NCI-H2171 (cell line): ENCODE measurements at regions not wholly inside any gene's neighbourhood (a gene's known extent, or its start where the extent isn't known, plus 50 kb on each side); places are given as distances from the start of the nearest gene placed in this dataset.

ENCODE experiments used
- DNase-seq: peaks from one replicate; lab custom pipeline; 2025; lab: John Stamatoyannopoulos, UW

DNA sequence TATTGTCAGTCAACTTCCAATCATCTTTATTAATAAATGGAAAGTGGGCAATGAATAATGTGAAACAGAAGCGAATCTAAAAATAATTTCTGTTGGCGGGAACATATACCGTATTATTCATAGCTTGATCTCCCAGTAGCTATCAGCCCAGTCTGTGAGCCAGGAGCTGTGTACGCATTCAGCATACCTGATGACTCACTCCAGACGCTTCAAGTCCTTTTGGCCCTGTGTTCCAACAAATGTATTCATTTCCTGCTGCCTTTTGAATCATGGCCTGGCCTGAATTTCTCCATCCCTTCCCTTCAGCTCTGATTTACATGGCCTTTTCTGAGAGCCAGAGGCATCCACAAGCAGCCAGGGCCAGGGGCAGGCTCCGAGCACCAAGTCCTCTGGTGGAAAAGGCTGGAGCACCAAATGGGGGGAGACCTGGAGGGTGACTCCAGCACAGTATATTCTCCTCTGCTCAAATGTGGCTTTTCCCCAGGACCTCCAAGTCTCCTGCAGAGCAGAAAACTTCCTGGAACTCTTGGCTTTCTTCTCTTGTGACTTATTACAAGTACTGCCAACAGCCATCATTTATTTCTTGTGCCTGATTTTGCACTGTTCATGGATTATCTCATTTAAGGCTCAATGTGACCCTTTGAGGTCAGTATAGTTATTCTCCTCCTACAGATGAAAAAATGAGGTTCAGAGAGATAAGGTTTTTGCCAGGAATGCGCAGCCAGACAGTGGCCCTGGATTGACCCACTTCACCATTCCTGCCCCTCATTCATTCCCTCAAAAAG is 108.7 kb downstream of the EN1 start:
- DNase-seq, result no peak

DNA sequence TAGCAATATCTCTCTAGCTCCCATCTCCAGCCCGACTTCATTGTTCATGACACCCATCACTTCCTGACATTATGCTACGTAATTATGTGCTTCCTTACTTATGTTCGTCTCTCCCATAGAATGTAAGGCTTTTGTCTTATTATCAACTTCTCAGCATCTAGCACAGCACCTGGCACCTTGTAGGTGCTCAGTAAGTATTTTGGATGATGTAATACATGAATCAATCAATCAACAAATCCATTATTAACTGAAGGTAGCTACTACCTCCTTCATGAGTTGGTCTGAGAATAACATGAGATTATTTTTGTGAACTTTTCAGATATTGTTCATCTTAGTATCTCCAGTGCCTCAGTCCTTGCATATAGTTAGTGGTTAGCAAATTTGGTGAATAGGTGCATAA is 109.3 kb downstream of the EN1 start:
- DNase-seq, result no peak

DNA sequence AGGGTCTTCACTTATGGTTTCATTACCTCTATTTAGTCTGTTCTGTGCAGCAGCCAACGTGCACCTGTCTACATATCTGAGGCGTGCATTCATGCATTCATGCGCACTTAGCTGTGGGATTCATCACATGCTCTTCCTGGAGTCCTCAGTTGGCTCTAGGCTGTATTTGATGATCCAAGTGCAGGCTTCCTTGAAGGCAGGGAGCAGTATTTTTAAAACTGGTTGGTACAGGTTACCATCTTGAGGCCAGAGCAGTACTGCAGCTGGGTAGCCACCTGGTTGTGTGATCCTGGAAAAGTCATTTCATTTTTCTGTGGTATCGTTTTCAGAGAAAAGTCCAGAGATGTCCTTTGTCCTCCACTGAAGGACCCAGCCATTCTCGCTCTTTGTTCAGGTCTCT is 109.8 kb downstream of the EN1 start:
- DNase-seq, result no peak

DNA sequence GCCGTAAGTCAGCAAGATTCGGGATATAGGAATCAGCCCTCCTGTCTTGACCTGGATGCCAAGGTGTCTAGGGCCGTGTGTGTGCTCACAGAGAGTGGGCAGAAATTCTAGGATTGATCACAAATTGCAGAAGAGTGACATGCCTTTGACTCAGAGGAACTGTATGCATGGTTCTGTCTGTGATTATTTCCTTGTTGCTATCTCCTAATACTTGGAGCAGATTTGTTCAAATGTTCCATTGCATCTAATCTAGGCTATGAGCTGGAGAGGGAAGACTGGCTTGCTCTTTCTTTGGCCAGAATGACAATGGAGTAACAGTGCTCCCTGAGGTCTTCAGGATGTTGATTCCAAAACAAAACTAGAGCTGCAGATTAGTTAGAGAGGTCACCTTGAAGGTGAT is 115.0 kb downstream of the EN1 start:
- DNase-seq, result no peak

DNA sequence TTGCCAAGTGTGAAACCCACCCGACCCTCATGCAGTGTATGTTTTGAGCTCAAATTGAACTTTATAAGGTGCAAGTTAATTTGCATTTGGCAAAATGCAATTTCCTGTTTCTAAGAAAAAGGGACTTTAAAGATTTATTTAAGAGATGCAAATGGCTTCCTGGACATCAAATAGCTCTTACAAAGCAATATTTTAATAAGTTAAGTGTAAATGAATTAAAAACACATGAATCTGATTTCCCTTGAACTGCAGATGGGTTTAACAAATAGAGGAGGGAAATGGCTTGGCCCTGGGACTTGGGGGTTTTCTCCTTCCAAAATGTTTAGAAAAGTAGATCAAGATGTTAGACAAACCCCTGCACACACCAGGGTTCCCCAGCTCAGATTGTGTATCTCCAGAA is 116.0 kb downstream of the EN1 start:
- no peak for DNase-seq

DNA sequence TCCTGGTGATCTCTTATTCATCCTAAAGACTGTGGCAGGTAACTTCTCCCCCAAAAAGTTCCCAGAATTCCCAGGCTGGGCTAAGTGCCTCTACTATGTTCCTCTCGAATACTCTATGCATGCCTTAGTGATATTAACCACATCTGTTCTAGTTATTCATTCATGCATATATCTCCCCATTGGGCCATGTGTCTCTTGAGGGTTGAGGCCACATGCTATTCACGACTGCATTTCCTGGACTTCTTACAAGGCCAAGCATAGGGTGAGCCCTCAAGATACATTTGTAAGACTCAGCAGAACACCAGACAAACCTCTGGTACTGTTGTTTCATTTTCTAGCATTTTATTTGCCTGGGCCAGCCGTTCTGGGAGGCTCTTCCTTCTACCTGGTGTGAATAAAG is 117.0 kb downstream of the EN1 start:
- DNase-seq, result no peak

DNA sequence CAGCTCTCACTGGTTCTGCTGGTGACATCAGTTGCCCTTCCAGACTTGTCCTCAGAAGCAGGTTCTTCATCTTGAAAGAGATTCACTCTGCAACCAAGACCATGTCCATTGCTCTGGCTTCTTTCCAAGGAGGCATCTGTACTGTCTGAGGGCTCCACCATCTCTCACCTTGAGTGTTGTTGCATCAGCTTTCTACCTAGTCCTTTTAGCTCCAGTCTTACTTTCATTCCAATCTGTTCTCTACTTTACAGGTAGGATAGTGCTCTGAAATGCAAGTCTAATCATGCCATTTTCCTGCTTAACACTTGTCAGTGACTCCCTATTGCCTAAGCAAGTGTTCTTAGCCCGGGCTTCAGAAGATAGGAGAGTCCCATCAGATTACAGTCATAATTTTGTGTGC is 117.7 kb downstream of the EN1 start:
- DNase-seq, result no peak

DNA sequence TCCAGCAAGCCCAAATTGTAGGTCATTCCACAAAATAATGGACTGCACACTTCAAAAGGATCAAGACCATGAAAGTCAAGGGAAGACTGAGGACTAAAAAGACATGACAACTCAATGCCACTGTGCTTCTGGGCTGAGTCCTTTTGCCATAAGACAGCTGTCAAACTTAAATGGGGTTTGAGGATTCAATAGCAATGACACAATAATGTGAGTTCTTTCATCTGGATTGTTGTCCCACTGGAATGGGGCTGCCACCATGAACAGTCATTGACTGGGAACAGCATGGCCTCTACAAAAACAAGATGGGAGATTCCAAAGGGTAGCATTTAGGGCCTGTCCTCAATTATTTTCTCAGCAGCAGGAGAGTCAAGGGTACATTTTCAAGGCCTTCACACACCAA is 118.5 kb downstream of the EN1 start:
- DNase-seq, result no peak

DNA sequence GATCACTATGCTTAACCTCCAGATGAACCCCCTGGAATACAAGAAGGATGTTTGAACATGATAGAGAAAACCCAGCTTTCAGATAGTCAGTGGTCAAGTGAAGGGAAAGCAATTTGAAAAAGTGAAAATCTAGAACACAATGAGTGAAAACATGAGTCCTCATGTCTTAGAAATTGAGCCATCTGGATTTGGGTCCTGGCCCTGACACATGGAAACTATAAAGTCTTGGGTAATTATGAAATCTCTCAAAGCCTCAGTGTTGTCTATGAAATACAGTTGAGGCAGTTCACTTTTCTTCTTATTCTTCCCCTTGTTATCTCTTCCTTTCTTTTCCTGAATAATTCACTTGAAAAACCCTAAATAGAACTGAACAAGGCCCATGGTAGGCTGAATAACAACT is 120.6 kb downstream of the EN1 start:
- DNase-seq, result no peak

DNA sequence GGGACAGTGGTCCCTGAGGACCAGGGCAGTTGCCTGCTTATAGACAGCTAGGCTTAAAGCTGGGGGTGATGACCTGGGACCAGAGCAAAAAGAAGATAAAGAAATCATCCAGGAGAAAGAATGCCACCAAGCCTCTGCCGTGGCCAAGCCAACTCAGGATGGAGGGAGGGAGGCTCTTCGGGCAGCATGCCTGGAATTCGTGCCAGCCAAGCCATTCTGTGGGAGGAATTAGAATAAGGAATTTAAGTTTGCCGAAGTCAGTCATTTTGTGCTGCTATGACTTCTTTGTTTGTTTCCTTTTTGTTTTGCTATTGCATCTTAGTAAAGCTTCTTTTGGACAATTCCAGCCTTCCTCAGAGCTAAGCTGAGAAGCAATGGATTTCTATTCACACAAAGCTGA is 124.1 kb downstream of the EN1 start:
- DNase-seq, result no peak

DNA sequence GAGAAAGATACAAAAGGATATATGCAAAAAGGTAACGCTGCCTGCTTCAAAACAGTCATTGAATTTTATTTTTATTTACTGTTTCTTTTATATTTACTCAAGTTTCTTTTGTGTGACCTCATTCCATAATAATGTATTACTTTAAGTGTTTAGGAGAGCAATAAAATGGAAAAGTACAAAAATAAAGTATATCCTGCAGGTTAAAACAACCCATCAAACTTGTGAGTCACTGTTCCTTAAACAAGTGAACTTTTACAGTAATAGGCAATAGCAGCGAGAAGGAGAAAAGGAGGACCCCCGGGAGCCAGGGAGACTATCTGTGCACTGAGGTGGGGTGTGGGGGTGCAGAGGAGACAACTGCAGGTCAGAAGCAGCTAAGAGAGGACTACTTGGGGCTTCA is 124.5 kb downstream of the EN1 start:
- no peak for DNase-seq

DNA sequence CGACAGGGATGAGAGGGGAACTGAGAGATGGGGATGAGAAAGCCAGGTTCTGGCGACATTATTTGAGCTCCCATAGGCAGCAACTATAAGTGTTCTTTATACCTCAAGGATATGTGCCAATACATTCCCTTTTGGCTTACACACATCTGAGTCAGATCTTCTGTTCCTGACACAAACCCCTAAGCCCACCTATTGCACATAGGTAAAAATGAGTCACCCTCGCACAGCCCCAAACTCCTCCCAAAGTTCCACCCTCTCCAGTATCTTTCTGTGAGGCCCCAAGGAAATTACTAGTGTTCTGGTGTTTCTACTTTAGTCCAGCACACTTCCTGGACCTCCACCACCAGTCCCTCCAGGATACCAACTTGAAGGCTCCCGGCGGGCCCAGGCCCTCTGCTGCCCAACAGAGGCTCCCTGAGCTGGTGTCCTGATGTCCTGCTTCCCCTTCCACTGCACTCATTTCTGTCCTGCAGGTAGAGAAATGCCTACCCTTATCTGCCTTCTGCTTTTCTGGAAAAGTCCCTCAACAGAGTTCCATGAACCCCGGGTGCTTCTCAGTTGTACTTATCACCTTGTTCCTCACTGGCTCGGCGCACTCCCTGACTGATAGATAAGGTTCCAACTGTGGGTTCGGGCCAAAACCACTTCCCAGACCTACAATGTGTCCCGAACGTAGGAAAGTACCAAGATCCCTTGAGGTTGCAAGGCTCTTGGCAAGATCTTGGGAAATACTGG is 125.5 kb downstream of the EN1 start:
- DNase-seq, result no peak

DNA sequence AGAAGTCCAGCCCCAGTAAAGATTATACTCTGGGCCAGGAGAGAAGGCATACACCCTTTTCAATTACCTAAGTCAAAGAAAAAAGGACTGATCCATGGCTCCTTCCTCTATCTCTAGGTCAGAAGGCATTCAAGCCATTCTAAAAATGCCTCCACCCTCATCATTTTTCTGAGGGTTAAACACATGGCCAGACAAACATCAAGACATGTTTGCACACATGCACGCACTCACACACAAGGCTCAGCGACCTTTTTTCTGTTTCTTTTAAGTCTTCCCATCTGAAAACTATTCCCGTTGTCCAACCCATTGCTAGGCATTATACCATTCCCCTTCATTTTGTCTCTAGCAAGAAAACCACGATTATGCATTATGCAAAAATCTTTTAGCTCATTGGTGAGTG is 126.6 kb downstream of the EN1 start:
- no peak for DNase-seq

DNA sequence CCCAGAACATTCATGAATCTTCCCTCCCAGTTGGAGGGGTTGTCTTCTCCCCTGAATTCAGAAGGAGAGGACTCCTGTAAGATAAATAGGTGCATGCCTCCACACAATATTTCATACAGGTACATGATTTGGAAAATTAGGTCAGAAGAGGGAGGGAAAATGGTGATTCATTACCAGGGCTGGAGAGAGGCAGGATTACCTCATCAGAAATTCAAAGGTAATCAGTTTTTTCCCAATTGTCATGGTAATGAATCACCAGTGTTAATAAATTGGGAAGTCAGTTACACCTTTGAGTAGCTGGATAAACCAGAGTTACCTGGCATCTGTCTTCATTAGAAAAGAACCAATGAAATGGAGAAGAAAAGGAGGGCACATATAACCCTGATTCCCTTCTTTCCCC is 128.5 kb downstream of the EN1 start:
- no peak for DNase-seq

DNA sequence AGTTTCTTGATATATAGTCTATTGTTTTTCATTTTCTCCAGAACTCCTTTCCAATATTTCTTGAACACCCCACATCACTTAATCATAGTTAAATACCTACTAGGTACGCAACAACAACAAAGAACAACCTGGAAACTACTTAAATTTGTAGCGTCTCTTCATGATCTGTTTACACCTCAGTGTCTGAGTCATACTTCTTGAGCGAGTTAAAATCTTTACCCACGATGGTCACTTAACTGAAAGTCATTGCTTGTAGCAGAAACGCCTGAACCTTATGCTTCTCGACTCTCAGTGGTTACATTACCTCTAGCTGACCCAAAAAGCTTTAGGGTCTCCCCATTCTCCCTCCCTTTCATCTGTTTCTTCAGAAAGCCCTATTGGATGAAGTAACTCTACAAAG is 131.3 kb downstream of the EN1 start:
- DNase-seq, result no peak

DNA sequence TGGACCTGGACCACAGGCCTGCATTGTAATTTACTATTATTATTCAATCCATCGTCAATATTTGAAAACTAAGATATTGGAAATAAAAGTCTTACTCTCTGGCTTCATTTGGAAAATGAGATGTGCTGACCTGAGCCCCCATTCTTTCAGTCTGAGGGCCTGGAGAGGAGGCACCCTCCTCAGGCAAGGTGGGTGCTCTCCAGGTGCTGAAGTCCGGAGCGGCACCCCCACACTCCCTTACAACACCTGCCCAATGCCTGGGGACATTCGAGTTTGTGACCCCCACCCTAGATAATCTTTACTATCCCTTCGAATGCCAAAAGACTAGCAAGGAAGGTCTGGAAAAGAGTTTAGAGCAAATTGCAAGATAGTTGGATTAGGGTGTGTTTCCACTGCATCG is 133.3 kb downstream of the EN1 start:
- no peak for DNase-seq

DNA sequence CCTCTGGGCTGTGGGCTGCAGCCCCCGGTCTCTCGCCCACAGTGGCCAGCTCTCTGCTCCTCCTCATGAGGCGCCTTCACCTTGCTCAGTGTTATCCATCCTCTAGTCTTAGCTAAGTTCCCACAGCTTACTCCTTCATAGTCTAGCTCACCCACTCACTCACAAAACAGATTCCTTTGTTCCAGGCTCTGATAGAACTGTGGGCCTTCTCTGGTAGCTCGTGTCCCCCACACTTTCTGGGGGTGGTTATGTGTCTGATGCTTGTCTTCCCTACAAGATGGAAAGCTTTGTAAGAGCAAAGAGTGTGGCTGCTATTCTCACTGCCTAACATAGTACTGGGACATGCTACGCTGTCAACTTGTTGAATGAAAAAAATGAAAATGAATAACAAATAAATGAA is 135.8 kb downstream of the EN1 start:
- DNase-seq, result no peak

DNA sequence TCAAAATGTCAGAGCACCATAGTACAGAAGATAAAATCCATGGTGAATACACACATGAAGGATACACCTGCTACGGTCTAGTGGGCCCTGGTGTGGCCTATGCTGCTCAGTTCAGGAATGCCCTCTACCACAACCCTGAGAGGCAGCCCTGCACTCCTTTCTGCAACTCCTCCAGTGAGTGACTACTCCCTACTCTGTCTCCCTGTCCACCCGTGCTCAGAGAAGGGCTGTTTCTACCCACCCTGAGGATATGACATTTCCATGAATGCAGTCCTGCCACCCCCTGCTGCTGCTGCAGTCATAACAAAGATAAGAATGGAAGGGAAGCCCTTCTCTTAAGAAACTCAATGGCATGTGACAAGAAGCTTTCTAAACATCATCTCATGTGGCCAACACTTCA is 137.0 kb downstream of the EN1 start:
- DNase-seq, result no peak

DNA sequence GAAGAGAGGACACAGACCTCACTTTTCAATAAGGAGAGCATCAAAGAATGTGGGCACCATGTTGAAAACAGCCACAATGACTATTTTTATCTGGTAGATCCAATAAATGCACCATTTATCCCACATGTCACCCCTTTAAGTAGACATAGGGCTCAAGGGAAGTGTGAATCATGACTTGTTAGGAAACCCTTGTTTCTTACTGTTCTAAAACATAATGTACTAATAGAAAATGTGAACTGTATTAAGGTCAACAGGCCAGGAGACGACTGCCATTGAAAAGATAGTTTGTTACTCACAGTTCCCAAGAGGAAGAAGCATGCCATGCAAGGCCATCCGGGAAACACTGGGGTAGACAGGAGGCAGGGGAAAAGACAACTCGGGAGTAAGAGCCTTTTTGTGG is 137.7 kb downstream of the EN1 start:
- no peak for DNase-seq

DNA sequence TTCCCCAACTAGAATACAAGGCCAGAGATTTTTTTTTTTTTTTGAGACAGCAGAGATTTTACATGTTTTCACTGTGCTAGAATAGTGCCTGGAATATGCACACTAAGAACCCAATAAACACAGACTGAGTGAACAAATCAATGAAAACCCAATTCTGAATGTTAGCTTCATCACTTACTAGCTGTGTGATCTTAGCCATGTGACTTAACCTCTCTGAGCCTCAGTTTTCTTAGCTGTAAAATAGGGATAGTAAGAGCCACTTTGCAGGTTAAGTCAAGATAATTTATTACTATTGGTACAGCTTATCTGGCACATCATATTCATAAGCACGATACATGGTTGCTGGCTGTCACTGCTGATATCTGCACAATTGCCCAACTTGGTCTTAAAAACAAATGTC is 140.6 kb downstream of the EN1 start:
- DNase-seq, result no peak

DNA sequence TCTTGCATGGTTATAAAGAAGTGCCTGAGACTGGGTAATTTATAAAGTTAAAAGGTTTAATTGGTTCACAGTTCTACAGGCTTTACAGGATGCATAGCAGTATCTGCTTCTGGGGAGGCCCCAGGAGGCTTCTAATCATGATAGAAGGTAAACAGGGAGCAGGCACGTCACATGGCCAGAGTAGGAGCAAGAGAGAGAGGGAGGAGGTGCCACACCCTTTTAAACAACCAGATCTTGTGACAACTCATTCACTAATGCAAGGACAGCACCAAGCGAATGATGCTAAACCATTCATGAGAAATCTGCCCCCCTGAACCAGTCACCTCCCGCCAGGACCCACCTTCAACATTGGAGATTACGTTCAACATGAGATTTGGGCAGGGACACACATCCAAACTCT is 141.1 kb downstream of the EN1 start:
- no peak for DNase-seq

DNA sequence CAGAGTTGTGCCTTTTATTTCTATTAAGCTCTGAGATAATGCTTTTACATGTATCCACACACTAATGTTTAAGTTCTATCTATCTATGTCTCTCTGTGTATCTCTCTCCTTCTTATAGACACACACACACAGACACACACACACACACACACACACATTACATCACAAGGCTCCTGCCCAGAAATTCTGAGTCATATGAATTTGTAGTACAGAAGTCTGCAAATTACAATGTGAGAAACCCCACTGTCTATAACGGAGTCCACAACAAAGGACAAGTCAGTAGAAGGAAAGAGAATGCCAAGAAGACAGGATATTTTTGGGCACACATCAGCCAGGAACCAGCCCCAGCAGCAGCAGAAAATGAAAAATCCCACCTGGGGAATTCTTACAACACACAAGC is 142.4 kb downstream of the EN1 start:
- DNase-seq, result no peak

DNA sequence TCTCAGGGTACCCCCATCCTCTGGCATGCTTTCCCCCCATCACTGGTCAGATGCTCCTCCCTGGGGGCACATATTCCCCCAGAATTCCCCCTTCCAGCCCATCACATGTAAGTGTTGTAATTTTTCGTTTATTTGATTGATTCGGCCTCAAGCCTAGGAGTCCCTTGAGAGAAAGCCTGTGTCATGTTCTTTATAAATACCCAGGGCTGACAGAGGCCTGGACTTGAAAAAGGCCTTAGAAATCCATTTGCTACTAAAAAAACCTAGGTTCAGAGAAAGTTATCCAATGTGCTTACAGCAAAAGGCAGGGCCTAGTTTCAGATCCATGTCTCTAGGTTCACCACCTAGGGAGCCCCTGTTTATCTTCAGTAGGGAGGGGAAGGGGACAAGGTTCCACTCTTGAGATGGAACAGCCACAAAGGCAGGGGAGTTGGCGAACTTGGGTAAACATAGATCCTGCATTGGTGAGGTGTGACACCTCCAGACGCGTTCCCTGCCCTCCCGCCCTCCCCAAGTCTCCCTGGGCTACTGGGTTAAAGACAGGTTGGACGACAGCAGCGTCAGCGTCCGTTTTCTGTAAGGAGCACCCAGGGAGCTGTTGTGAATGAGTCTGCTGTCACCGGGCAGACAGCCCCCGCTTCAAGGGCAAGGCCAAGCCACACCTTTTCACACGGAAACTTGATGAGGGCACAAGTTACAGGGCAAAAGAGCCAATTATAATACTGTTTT is 147.8 kb downstream of the EN1 start:
- no peak for DNase-seq
